KMS-11 (cell line): ENCODE measurements at regions not wholly inside any gene's neighbourhood (a gene's known extent, or its start where the extent isn't known, plus 50 kb on each side); places are given as distances from the start of the nearest gene placed in this dataset.
"Not testable (repeated sequence)": the region's sequence is repeated elsewhere in the genome, so short reads cannot be mapped to it uniquely, and the experiment has no call there.

Experiments
- H2AFZ ChIP-seq: fragments of 200-600 bp; sonication (generic); 2 replicates; pipeline ENCODE4 v1.6.1; 2016; ENCODE audit warnings: antibody characterized with exemption, mixed run types, low read depth
- H3K27ac ChIP-seq: fragments of 200-600 bp; sonication (generic); 2 replicates; pipeline ENCODE4 v1.6.1; 2016; ENCODE audit warnings: mild to moderate bottlenecking, mixed run types
- H3K27me3 ChIP-seq: fragments of 200-600 bp; sonication (generic); 2 replicates; pipeline ENCODE4 v1.6.1; 2017; ENCODE audit warnings: mild to moderate bottlenecking, low read depth, mixed run types, moderate library complexity; ENCODE audit not compliant: insufficient read depth
- H3K36me3 ChIP-seq: fragments of 200-600 bp; sonication (generic); 2 replicates; pipeline ENCODE4 v1.6.1; 2017; ENCODE audit warnings: mild to moderate bottlenecking, mixed run types; ENCODE audit not compliant: insufficient read depth
- H3K4me1 ChIP-seq: fragments of 200-600 bp; sonication (generic); 2 replicates; pipeline ENCODE4 v1.6.1; 2016; ENCODE audit warnings: mild to moderate bottlenecking, low read depth, mixed run types; ENCODE audit not compliant: poor library complexity, severe bottlenecking
- H3K4me2 ChIP-seq: fragments of 200-600 bp; sonication (generic); 2 replicates; pipeline ENCODE4 v1.7.0; 2016; ENCODE audit warnings: mild to moderate bottlenecking, mixed run types
- H3K4me3 ChIP-seq: fragments of 200-600 bp; sonication (generic); IDR thresholded peaks from 2 replicates; pipeline ENCODE4 v1.6.1; 2017; ENCODE audit warnings: low read depth, low read length, mixed read lengths; ENCODE audit not compliant: insufficient read depth
- H3K79me2 ChIP-seq: fragments of 200-600 bp; sonication (generic); 2 replicates; pipeline ENCODE4 v1.6.1; 2016; ENCODE audit warnings: low read depth, mixed run types; ENCODE audit not compliant: insufficient read depth
- H3K9ac ChIP-seq: fragments of 200-600 bp; sonication (generic); 2 replicates; pipeline ENCODE4 v1.6.1; 2016; ENCODE audit warnings: mild to moderate bottlenecking, mixed run types
- H4K20me1 ChIP-seq: fragments of 200-600 bp; sonication (generic); 2 replicates; pipeline ENCODE4 v1.6.1; 2016; ENCODE audit warnings: mild to moderate bottlenecking, mixed run types; ENCODE audit not compliant: insufficient read depth
- CTCF ChIP-seq: fragments of 200-600 bp; sonication (generic); conservative IDR thresholded peaks from 2 replicates; pipeline ENCODE4 v1.6.1; 2017; ENCODE audit warnings: low read depth, mild to moderate bottlenecking, antibody characterized with exemption, low read length, moderate library complexity, mixed read lengths

GRCh38 chr6:139520321-139520768 is 145.9 kb upstream of the CITED2 start:
- peaks cover 6% of the 10 kb centered on the region for H3K4me1 ChIP-seq
- no peak overlapping the region for H3K9ac ChIP-seq
- no peaks in the 10 kb centered on the region for H4K20me1 ChIP-seq
- no peak overlapping the region for H3K4me3 ChIP-seq
- H3K36me3 ChIP-seq = no peaks in the 10 kb centered on the region
- TF ChIP-seq CTCF = no peak
- H3K27me3 ChIP-seq = no peaks in the 10 kb centered on the region
- H2AFZ ChIP-seq = no peak overlapping the region
- H3K79me2 ChIP-seq = no peaks in the 10 kb centered on the region
- H3K4me2 ChIP-seq = no peak overlapping the region
- no peak overlapping the region for H3K27ac ChIP-seq

- TF ChIP-seq CTCF = no peak
- Histone ChIP-seq H4K20me1 (no peaks in the 10 kb centered on the region), H3K79me2 (no peaks in the 10 kb centered on the region), H3K27me3 (no peaks in the 10 kb centered on the region), H3K4me3 (no peak overlapping the region), H3K36me3 (no peaks in the 10 kb centered on the region), H3K27ac (no peak overlapping the region), H2AFZ (no peak overlapping the region), H3K4me2 (no peak overlapping the region), H3K4me1 (peaks cover 13% of the 10 kb centered on the region), H3K9ac (no peak overlapping the region)
Observed at GRCh38 chr6:139519571-139520031, 145.2 kb upstream of the CITED2 start.

- H3K36me3 ChIP-seq = no peaks in the 10 kb centered on the region
- no peak overlapping the region for H2AFZ ChIP-seq
- H3K4me2 ChIP-seq = no peak overlapping the region
- H3K27me3 ChIP-seq = no peaks in the 10 kb centered on the region
- peaks cover 17% of the 10 kb centered on the region for H3K4me1 ChIP-seq
- H4K20me1 ChIP-seq = no peaks in the 10 kb centered on the region
- H3K79me2 ChIP-seq = no peaks in the 10 kb centered on the region
- TF ChIP-seq CTCF = no peak
- H3K9ac ChIP-seq = no peak overlapping the region
- no peak overlapping the region for H3K4me3 ChIP-seq
- H3K27ac ChIP-seq = no peak overlapping the region
Observed at GRCh38 chr6:139519097-139519496, 144.6 kb upstream of the CITED2 start.

GRCh38 chr6:139518556-139519091 is 144.2 kb upstream of the CITED2 start:
- no peak overlapping the region for H2AFZ ChIP-seq
- H4K20me1 ChIP-seq = no peaks in the 10 kb centered on the region
- H3K27ac ChIP-seq = no peak overlapping the region
- H3K9ac ChIP-seq = no peak overlapping the region
- peaks cover 17% of the 10 kb centered on the region for H3K4me1 ChIP-seq
- H3K27me3 ChIP-seq = no peaks in the 10 kb centered on the region
- no peak for TF ChIP-seq CTCF
- H3K4me3 ChIP-seq = no peak overlapping the region
- no peaks in the 10 kb centered on the region for H3K79me2 ChIP-seq
- no peaks in the 10 kb centered on the region for H3K36me3 ChIP-seq
- H3K4me2 ChIP-seq = no peak overlapping the region

- H3K27me3 ChIP-seq, H2AFZ ChIP-seq, H4K20me1 ChIP-seq, H3K4me2 ChIP-seq, H3K4me3 ChIP-seq, H3K27ac ChIP-seq, H3K36me3 ChIP-seq, H3K9ac ChIP-seq, H3K79me2 ChIP-seq: not testable (repeated sequence)
- H3K4me1 ChIP-seq = peaks cover 17% of the 10 kb centered on the region
Observed at GRCh38 chr6:139517998-139518555, 143.6 kb upstream of the CITED2 start.
